GM18520 (cell line): ENCODE measurements at regions not wholly inside any gene's neighbourhood (a gene's known extent, or its start where the extent isn't known, plus 50 kb on each side); places are given as distances from the start of the nearest gene placed in this dataset.
"Not testable (repeated sequence)": the region's sequence is repeated elsewhere in the genome, so short reads cannot be mapped to it uniquely, and the experiment has no call there.

Experiments
- ATAC-seq: cut with Tn5 transposase; IDR thresholded peaks from one replicate; pipeline ENCODE4 v1.9.1; 2021; ENCODE audit not compliant: unreplicated experiment

- no peak for ATAC-seq
Observed at GRCh38 chr10:78335691-78336401, 302.2 kb downstream of the RPS24 start.

GRCh38 chr10:78336402-78336791, 302.7 kb downstream of the RPS24 start:
- no peak for ATAC-seq

- ATAC-seq, result no peak
Observed at GRCh38 chr10:78337016-78337415, 303.4 kb downstream of the RPS24 start.

- ATAC-seq, result no peak
Observed at GRCh38 chr10:78337646-78338391, 304.2 kb downstream of the RPS24 start.

GRCh38 chr10:78338717-78339116, 305.1 kb downstream of the RPS24 start:
- no peak for ATAC-seq

- ATAC-seq, result no peak
Observed at GRCh38 chr10:78339251-78339650, 305.6 kb downstream of the RPS24 start.

- ATAC-seq, result no peak
Observed at GRCh38 chr10:78341953-78342614, 308.4 kb downstream of the RPS24 start.

GRCh38 chr10:78342827-78343653, 309.4 kb downstream of the RPS24 start:
- no peak for ATAC-seq

GRCh38 chr10:78344257-78344656, 310.6 kb downstream of the RPS24 start:
- ATAC-seq, result not testable (repeated sequence)

GRCh38 chr10:78345515-78345914, 311.9 kb downstream of the RPS24 start:
- ATAC-seq, result not testable (repeated sequence)

GRCh38 chr10:78346721-78347120, 313.1 kb downstream of the RPS24 start:
- no peak for ATAC-seq

GRCh38 chr10:78348411-78349164, 314.9 kb downstream of the RPS24 start:
- no peak for ATAC-seq

- ATAC-seq, result no peak
Observed at GRCh38 chr10:78349165-78349516, 315.5 kb downstream of the RPS24 start.

GRCh38 chr10:78349911-78350663, 316.4 kb downstream of the RPS24 start:
- ATAC-seq, result no peak

- ATAC-seq, result no peak
Observed at GRCh38 chr10:78351283-78351682, 317.6 kb downstream of the RPS24 start.

- ATAC-seq, result no peak
Observed at GRCh38 chr10:78351809-78352208, 318.1 kb downstream of the RPS24 start.

- ATAC-seq, result no peak
Observed at GRCh38 chr10:78353636-78354035, 320.0 kb downstream of the RPS24 start.

- ATAC-seq, result no peak
Observed at GRCh38 chr10:78354101-78354500, 320.4 kb downstream of the RPS24 start.

- ATAC-seq, result no peak
Observed at GRCh38 chr10:78356291-78356900, 322.7 kb downstream of the RPS24 start.
